ENCODE measurements at regions not wholly inside any gene's neighbourhood (a gene's known extent, or its start where the extent isn't known, plus 50 kb on each side); places are given as distances from the start of the nearest gene placed in this dataset.

DNA sequence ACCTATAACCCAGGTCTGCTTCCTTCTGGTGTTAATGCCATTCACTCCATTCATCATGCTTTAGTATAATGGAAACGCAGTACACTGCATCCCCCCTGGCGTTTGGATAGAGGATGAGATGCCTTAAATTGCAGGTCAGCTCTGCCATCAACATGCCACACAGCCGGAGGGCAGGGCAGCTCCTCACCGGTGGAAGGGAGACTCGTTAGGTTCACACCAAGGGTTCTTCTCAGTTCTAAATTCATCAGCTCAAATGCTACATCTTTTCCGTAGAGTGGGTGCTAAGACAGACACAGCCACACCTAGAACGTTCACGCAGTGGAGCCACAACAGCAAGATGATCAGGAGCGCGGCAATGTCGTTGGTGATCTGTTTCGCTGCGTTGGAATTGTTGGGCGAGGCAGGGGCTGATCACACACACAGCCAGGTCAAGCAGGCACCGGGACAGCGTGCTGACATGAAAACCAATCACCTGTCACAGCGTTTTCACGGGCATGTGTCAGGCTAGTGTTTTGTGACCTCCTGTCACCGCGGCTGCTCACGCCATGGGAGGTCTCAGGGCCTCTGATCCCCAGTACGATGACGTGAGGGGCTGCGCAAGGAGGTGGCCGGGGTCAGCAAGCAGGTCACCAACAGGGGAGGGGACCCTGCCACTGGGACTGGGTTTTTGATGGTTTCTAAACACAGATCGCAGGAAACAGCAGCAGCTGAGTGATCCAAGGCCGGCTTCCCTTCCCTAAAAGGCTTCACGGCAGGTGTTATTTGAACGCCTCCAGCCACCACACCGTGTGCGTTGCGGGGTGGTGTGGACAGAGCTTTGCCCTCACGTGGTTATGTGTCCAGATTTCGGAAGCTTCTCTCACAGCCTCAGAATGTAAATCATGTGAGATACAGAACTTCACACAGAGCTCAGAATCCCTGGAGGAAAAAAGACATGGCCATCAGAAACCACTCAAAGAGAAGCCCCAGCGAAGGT, 94.3 kb upstream of the IRS2 start:
- no peak for DNase-seq

DNA sequence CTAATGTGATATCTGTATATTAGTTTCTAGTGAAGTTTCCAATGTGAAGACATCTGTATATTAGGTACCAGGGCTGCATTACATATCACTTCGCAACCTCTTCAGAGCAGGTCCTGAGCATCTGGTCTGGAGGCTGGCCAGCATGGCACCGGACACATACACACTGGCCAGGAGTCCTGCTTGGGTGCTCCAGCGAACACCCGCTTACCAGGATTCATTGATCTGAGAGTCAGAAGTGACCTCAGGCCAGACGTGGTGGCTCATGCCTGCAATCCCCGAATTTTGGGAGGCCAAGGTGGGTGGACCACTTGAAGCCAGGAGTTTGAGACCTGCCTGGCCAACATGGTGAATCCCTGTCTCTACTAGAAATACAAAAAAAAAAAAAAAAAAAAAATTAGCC, 93.0 kb upstream of the IRS2 start:
- no peak for DNase-seq

DNA sequence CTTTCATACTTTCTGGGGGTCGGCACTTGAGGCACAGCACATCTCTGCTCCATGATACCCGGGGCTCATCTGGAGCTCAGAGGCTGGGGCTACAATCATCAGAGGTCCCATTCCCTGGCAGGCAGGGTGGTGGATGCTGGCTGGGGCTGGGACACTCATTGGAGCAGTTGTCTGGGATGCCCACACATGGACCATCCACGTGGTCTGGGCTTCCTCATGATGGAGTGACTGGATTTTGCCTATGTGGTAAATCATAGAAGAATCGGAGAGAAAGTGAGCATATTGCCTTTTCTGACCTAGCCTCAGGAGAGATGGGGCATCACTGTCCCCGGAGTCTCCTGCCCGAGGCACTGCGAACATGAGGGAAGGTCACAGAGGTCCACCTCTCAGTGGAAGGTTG, 91.4 kb upstream of the IRS2 start:
- no peak for DNase-seq

DNA sequence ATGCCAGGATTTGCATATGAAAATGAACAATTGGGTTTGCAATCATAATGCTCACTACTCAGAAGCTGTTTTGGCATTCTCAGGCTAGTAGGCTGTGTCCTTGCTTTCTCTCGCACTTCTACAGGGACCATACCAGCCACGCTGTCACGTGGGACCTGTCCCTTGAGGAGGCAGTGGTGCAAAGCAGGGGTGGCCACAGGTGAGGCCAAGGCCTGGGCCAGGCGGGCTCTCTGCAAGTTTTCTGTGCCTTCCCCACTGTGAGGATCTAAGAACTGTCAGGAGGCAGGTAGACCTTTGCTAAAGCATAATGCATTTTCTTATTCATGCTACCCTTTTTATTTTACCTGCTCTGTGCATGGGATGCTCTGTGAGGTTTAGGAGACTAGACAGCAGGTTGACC, 89.4 kb upstream of the IRS2 start:
- DNase-seq, result no peak

DNA sequence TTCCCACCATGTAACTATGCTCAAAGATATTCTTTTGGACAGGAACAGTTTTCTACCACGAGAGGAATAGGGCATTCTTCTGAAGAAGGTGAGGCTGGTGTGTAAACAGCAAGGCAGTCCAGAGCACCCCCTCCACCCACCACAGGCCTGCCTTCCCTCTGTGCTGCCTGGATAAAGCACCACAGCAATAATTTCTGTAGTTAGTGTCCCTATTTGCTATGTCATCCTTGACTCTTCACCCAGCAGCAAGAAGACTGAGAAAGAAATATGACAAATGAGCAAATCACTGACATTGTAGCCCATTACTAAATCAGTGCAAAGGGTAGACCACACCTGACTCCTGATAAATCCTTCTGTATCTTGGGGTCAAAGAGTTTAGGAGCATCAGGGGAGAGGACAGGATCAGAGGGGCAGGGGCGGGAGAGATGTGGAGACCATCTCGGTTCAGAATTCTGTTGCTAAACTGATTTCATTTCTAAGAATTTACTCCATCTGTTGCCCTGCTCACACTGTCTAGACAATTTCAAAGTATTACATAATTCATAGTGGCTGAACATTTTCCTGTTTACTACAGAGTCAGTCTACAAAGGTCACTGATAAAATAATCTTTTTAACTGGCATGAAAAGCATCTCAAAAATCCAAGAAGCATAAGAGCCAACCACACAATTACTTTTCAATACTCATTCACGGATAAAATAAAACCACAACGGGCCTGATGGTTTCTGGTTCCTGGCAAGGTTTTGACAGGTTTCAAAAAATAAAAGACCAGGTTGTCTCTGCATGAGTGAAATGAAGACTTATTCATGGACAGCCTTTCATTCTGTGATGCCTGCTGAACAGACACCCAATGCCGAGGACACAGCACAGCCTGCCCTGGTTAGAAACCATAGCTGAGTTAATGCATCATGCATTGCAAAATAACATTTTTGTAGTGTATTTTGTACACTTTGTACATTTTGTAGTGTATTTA, 88.4 kb upstream of the IRS2 start:
- no peak for DNase-seq

DNA sequence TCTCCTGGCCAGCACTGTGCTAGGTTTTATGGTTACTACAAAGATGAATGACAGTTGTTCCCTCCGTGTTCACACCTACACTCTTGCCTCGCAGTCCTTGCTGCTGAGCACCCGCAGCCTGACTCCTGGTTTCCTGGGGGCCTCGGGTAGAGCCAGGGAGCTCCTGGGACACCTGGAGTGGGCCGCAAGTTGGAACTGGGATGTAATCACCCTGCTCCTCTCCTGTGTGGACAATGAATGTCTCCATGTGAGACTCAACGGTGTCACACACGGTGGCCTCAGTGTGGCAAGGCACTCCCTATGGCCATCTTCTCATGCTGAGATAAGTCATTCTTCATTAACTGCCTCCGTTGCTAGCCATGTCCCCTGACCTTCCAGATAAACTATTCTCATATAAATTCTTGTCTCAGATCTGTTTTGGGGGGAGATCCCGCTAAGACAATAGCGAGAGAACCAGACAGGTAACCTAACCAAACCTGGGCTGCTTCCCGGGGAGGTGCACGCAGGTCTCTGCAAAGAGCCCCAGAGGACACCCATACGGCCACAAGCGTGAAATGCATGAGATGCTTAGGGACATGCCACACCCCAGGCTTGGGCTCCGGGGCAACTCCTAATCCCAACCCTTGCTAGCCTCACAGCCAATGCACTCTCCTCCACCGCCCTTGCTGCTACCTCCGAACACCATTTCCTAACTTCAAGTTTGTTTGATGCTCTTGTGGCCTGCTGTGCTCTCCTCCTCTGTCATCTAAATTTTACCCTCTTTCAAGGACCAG, 87.2 kb upstream of the IRS2 start:
- DNase-seq, result no peak

DNA sequence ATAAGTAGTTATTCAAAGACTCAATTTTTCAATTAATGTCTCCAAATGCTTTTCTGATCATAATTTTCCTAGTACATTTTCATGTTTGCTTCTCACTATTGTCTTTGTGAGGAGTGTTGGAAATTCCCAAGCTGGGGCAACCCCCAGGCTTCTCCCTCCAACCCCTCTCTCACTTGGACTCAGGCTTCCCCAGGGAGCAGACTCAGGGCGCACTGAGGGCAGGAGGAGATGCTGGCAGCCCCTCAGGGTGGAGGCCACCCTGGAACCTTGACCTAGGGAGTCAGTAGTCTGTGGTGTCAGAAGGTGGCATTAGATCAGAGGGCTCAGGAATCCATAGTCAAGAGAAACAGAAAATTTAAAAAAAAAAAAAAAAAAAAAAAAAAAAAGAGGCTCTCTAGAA, 86.5 kb upstream of the IRS2 start:
- no peak for DNase-seq

DNA sequence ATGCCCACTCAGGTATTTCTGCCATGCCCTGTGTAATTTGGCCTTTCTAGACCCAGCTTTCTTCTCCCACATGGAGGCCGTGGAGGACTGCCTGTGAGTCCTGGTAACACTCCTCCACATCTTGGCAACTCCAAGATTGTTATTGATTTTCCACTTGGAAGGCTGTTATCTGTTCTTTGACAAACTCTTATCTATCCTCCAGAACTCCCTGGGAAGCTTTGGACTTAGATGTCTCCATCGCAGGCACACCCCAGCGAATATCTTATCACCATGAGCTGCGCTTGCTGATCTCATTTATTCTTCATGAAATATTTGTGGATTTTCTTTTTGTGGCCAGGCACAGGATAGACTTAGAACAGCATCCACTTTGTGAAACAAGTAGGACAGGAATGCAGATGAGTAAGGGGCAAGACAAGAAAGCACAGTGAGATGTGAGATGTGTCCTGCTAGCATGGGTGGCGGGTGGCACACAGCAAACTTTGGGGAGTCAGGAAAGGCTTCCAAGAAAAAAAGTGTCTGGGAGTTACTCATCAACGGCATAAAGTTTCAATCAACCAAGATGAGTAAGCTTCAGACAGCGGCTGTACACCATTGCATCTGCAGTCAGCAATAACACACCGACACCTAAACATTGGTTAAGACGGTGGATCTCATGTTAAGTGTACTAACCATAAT, 84.5 kb upstream of the IRS2 start:
- no peak for DNase-seq

DNA sequence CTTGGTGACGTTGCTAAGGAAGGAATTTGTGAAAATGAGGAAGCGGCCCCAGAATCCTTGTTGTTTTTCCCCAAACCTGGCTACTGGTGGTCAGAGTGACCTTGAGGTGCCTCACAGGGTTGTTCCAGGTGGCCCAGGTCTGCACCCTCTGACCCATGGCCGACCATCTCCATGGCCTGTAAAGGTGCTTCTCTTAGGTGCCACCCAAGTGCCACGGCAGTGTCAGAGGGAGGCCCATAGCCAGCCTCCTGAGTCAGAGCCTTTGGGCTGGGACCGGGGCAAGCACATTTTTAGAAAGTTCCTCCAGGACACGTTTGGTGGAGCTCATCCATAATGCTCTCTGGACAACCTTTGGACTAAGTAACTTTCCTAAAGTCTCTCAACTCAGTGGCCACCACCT, 83.9 kb upstream of the IRS2 start:
- no peak for DNase-seq

DNA sequence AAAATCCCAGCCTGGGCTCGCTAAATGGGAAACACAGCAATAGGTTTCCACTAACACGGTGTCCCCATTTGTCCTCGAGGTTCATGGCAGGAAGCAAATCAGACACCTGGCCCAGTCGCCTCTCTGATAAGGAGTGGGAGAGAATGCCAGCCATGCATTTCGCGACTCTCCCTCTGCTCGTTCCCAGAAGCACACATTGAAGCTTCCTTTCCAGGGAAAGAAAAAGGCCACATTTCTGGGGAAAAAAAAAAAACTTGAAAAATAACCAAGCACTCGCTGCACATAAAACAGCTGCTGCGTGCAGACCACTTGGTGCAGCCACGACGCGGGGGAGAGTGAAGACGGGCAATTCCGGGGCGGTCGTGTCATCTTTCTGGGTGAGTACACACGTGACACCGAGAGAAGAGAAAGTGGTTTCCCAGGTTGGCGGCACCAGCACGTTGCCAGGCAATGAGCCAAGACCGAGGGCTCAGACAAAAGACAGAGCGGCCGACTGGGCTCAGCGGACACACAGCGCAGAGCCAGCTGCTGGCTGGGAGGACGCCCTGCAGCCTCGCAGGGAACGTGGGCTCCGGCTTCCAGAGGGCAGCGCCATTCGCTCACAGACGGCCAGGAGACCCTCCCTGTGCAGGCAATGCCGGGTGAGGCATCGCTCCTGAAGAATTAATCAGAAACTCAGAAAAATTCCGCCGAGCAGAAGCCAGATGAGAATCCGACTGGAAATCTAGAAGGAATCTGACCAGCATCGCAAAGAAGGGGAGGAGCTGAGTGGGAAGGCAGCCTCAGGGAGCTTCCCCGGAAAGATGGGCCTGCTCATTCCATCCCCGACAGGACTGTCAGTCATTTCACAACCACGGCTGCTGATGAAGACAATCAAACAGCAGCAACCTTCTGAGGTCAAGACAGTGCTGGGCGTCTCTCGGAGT, 83.2 kb upstream of the IRS2 start:
- peak; percentile 57 for DNase-seq

DNA sequence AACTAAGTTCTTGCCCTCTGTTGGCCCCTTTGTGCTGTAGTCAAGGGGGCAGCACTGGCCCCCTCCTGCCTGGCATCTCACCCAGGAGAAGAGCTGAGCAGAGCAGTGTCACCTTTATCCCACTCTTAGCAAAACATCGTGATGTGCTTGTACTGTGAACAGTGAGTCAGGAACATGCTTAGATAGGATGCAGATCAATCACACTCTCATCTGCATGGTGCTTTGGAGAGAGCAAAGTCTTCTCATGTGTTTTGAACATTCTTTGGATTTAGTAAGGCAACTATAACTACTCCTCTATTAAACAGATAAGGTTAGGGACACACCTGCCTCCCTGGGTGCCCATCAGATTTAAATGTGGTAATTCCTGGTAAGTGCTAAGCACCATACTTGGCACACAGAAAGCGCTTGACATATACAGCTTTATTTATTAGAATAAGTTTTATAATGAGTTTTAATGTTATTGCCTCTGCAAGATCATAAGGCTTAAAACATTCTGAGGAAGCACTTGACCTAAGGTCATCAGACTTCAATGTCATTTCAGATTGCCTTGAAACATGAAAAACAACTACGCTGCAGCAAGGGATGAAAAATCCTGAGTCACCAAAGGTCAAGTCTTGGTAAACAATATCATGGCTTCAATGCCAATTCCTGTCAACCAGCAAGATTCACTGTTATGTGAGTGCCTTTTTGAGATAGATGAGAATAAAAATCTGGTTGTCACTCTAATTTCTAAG, 82.4 kb upstream of the IRS2 start:
- DNase-seq, result no peak

DNA sequence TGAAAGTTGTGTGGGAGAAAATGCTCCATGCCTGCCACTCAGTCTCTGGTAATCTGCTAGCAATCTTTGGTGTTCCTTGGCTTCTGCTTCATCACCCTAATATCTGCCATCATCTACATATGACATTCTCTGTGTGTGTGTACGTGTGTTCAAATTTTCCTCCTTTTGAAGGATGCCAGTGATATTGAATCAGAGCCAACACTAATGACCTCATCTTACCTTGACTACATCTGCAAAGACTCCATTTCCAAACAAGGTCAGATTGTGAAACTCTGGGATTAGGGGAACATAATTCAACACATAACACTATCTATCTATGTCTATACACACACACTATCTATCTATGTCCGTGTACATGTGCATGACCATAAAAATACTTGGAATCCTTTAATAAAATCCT, 81.4 kb upstream of the IRS2 start:
- DNase-seq, result no peak

DNA sequence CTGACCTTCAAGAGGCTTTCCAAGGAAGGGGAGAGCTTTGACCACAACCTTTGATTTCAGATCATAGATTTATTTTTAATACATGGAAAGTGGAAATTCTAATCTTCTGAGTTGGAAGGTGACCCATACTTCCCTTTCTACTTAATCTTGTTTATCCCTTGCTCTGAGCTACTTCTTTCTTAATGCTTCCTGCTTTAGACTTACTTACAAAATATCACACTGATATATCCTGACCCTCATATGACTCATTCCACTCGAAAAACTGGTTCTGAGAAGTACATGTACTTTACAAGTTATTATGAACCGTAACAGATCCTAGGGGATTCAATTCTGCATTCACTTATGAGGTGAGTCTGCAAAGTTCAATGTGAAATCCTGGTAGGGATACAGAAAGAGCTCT, 76.2 kb upstream of the IRS2 start:
- no peak for DNase-seq

DNA sequence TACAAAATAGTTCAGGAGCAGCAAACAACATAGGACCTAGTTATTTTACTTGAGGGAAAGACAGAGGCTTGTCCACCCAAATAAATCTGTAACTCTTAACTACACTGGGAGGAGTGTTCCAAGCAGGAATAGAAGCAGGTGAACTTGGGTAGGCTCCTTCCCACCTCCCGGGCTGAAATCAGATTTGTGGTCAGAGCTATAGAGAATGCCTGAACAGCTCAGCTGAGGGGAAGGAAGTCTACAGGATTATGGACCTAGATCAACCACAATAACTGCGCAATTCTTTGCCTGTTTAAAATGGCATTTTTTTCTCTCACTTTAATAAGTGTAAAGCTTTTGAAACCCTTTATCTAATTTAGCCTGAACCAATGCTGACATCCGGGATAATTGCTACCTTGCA, 73.5 kb upstream of the IRS2 start:
- DNase-seq, result no peak

DNA sequence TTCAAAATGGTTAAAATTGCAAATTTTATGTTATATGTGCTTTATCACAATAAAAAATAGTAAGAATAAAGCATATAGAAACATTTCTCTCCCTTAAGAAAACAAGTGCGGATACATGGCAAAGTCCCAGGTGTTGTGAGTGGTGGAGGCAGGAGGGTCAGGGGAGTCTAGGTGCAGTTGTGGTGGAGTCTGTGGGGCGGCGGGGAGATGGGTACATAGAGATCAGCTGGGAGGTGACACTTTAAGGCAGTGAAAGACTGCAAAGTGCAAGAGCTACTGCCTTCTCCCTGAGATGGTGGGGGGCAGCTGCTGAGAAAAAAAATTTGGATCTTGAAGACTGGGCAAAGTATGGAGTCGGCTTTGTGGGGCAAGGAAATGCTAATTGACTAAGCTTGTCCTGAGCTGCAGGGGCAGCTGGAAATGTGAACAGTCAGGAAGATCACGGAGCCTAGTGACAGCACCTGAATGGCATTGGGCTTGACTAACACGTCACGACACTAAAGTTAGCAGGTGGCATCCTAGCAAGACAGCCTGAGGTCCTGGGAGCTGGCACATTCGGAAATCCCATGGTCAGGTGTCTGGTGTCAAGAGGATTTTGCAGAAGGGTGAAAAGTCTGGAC, 72.9 kb upstream of the IRS2 start:
- no peak for DNase-seq

DNA sequence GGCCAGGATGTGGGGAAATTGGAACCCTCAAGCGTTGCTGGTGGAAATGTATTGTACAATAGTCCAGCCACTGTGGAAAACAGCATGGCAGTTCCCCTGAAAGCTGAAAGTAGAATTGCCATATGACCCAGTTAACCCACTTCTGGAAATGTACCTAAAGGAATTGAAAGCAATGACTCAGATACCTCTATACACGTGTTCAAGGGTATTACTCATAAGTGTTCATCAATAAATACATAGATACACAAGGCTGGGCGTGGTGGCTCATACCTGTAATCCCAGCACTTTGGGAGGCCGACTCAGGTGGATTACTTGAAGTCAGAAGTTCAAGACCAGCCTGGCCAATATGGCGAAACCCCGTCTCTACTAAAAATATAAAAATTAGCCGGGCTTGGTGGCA, 71.9 kb upstream of the IRS2 start:
- DNase-seq, result peak; percentile 14

DNA sequence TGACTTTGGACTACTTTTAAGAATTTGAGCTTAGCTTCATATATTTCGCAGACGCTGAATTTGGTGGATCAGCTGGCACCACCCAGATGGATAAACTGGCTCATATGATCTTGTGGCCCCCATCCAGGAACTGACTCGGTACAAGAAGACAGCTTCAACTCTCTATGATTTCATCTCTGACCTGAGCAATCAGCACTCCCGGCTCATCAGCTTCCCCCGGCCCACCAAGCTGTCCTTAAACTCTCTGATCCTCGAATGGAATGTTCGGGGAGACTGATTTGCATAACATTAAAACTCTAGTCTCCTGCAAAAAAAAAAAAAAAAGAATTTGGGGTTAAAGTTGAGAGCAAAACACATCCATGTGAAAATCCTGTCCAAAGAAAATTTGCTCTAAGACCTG, 71.4 kb upstream of the IRS2 start:
- no peak for DNase-seq

DNA sequence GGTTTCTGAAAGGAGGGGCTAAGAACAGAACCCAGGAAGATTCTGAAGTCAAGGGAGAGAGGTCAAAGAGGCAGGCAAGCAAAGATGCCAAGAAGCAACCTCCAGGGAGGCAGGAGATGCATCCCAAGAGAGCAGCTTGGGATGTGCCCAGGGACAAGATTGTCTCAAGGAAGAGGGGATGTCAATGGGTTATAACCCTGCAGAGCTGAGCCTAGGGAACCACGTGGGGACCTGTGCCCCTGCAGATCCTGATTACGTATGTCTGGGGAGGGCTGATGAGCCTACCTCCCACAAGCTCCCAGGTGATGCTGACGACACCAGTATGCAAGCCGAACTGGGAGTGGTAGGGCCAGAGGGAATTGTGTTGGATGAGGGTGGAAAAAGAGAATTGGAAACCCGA, 70.9 kb upstream of the IRS2 start:
- DNase-seq, result no peak

DNA sequence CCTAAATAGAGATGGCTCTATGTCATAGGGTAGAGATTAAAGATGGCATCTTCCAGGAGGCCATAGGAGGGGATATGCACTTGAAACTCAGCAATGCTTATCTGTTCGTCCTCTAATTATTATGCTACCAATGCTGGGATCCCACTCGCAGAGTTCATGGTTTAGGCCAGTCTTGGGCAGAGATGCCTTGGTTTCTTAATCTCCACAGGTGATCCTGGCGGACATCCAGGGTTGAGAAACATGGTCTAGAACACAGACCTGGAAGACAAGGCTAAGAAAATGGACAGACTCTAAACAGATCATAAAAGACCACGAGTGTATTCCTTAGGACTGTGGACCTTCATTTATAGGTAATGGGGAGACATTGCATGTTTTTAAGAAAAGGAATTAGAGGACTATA, 70.0 kb upstream of the IRS2 start:
- DNase-seq, result no peak

DNA sequence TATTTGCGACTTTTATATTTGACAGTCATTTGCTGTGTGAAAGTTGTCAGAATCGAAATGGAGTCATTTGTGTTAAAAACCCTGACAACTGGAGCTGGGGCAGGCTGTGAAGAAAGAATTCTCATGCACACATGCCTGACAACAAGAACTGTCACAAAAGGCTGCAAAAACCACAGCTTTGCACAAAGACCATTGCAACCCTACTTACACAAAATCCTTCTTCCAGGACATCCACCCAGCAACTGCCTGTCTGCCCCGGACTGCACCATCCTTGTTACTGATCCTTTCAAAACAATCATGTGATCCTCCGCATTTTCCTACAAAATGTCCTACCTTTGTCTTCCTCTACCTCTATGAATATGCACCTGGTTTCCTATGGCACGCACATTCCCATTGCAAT, 66.8 kb upstream of the IRS2 start:
- no peak for DNase-seq

Data from activated CD4-positive, alpha-beta T cell treated with anti-CD3 and anti-CD28 coated beads for 48 hours (primary cell).